HepG2 (cell line): ENCODE measurements at regions not wholly inside any gene's neighbourhood (a gene's known extent, or its start where the extent isn't known, plus 50 kb on each side); places are given as distances from the start of the nearest gene placed in this dataset.

Source experiments
- ASH2L ChIP-seq: fragments of 300-600, 200-600 bp; sonication (generic); IDR thresholded peaks from 2 replicates; pipeline ENCODE4 v1.7.0; 2017; ENCODE audit warnings: low read depth, mild to moderate bottlenecking, moderate library complexity, mixed read lengths, low read length; ENCODE audit not compliant: insufficient read length
- CCAR2 ChIP-seq: fragments of 200-400 bp; formaldehyde crosslinking; optimal IDR thresholded peaks from 2 replicates; pipeline ENCODE3; 2018; ENCODE audit warnings: low read depth, mild to moderate bottlenecking, low read length, moderate library complexity
- CCDC6 ChIP-seq: sonication (generic); formaldehyde crosslinking; IDR thresholded peaks from 2 replicates; pipeline ENCODE4 v1.8.1; 2022; ENCODE audit warnings: mild to moderate bottlenecking, missing genetic modification reagents, moderate library complexity
- FOXJ3 ChIP-seq: sonication (generic); formaldehyde crosslinking; IDR thresholded peaks from 2 replicates; pipeline ENCODE4 v1.4.0; 2020; ENCODE audit warnings: missing genetic modification reagents, mild to moderate bottlenecking, borderline replicate concordance
- MZF1 ChIP-seq: sonication (generic); formaldehyde crosslinking; IDR thresholded peaks from 2 replicates; pipeline ENCODE4 v1.8.1; 2023; ENCODE audit warnings: mild to moderate bottlenecking, missing genetic modification reagents, borderline replicate concordance
- NFE2L1 ChIP-seq: sonication (generic); formaldehyde crosslinking; IDR thresholded peaks from 2 replicates; pipeline ENCODE4 v1.4.0; 2020; ENCODE audit warnings: missing genetic modification reagents, mild to moderate bottlenecking, borderline replicate concordance
- NFKBIZ ChIP-seq: IDR thresholded peaks from 2 replicates; pipeline ENCODE4 v1.6.1; 2018; ENCODE audit warnings: missing genetic modification reagents, missing compliant biosample characterization
- POLR2AphosphoS2 ChIP-seq: IDR thresholded peaks from 2 replicates; pipeline ENCODE4 v1.6.1; 2011; ENCODE audit warnings: low read depth, low read length, improper control_type of control experiment
- RXRB ChIP-seq: IDR thresholded peaks from 2 replicates; pipeline ENCODE4 v1.6.1; 2016; ENCODE audit warnings: borderline replicate concordance, missing genetic modification reagents, missing compliant biosample characterization
- SP5 ChIP-seq: IDR thresholded peaks from 2 replicates; pipeline ENCODE4 v1.6.1; 2016; ENCODE audit warnings: low read depth, borderline replicate concordance
- XBP1 ChIP-seq: sonication (generic); formaldehyde crosslinking; IDR thresholded peaks from 2 replicates; pipeline ENCODE4 v1.5.0; 2020; ENCODE audit warnings: missing genetic modification reagents
- ZBTB20 ChIP-seq: sonication (generic); formaldehyde crosslinking; IDR thresholded peaks from 2 replicates; pipeline ENCODE4 v1.8.1; 2023; ENCODE audit warnings: missing genetic modification reagents, low read depth, mild to moderate bottlenecking, borderline replicate concordance
- ZNF30 ChIP-seq: sonication (generic); formaldehyde crosslinking; IDR thresholded peaks from 2 replicates; pipeline ENCODE4 v1.5.0; 2020; ENCODE audit warnings: mild to moderate bottlenecking, missing genetic modification reagents
- ZNF382 ChIP-seq: sonication (generic); formaldehyde crosslinking; IDR thresholded peaks from 2 replicates; pipeline ENCODE4 v1.5.0; 2020; ENCODE audit warnings: missing genetic modification reagents, mild to moderate bottlenecking, borderline replicate concordance
- ZNF556 ChIP-seq: sonication (generic); formaldehyde crosslinking; IDR thresholded peaks from 2 replicates; pipeline ENCODE4 v1.4.0; 2020; ENCODE audit warnings: mild to moderate bottlenecking, missing genetic modification reagents, borderline replicate concordance
- ZNF607 ChIP-seq: sonication (generic); formaldehyde crosslinking; IDR thresholded peaks from 2 replicates; pipeline ENCODE4 v1.5.1; 2020; ENCODE audit warnings: missing genetic modification reagents, mild to moderate bottlenecking, borderline replicate concordance
- ZSCAN31 ChIP-seq: sonication (generic); formaldehyde crosslinking; IDR thresholded peaks from 2 replicates; pipeline ENCODE4 v1.5.0; 2020; ENCODE audit warnings: low read depth, mild to moderate bottlenecking, missing genetic modification reagents
- TF ChIP-seq, protein P1 (sequence below): IDR thresholded peaks from 2 replicates; pipeline ENCODE4 v1.6.1; 2016; ENCODE audit warnings: low read depth, missing genetic modification reagents, missing compliant biosample characterization
- TF ChIP-seq, protein P2 (sequence below): sonication (generic); formaldehyde crosslinking; IDR thresholded peaks from 2 replicates; pipeline ENCODE4 v1.4.0; 2020; ENCODE audit warnings: mild to moderate bottlenecking, missing genetic modification reagents
- TF ChIP-seq, protein P3 (sequence below): sonication (generic); formaldehyde crosslinking; IDR thresholded peaks from 2 replicates; pipeline ENCODE4 v1.4.0; 2020; ENCODE audit warnings: missing genetic modification reagents, borderline replicate concordance

DNA sequence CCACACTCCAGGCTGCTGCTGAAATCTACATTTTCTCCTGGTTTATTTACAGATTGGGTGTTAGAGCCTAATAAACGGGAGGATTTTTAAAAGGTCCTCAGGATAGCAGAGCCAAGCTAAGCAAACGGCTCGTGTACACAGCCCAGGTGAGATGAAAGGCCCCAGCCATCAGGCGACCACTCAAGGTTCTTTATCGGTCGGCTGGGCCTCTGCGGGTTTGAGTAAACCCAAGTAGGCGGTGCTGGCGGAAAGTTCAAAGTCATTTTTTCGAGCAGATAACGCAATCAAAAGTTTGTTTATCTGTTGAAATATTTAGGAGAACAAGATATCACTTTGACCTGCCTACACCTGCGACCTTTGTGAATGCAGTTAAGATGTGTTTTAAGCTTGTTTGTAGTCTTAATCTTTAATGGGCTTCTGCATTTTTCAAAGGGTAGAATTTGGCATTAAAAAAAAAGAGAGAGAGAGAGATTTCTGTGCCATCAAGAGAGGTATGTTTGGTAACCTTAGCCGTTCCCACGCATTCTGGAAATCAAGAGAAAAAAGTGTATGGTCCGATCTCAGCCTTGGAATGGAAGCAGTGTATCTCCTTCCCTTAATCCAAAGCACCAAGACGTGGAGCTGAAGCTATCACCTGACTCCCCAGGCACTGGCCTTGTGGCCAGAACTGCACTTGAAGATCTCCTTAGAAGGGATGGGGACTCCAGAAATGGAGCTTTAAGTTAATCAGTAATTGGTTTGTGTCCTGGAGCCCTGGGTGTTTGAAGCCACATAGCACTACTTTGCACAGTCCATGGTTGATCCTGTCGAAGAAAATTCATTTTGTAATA, 301.7 kb upstream of the IRX5 start (continued):
- TF ChIP-seq, protein P1, sequence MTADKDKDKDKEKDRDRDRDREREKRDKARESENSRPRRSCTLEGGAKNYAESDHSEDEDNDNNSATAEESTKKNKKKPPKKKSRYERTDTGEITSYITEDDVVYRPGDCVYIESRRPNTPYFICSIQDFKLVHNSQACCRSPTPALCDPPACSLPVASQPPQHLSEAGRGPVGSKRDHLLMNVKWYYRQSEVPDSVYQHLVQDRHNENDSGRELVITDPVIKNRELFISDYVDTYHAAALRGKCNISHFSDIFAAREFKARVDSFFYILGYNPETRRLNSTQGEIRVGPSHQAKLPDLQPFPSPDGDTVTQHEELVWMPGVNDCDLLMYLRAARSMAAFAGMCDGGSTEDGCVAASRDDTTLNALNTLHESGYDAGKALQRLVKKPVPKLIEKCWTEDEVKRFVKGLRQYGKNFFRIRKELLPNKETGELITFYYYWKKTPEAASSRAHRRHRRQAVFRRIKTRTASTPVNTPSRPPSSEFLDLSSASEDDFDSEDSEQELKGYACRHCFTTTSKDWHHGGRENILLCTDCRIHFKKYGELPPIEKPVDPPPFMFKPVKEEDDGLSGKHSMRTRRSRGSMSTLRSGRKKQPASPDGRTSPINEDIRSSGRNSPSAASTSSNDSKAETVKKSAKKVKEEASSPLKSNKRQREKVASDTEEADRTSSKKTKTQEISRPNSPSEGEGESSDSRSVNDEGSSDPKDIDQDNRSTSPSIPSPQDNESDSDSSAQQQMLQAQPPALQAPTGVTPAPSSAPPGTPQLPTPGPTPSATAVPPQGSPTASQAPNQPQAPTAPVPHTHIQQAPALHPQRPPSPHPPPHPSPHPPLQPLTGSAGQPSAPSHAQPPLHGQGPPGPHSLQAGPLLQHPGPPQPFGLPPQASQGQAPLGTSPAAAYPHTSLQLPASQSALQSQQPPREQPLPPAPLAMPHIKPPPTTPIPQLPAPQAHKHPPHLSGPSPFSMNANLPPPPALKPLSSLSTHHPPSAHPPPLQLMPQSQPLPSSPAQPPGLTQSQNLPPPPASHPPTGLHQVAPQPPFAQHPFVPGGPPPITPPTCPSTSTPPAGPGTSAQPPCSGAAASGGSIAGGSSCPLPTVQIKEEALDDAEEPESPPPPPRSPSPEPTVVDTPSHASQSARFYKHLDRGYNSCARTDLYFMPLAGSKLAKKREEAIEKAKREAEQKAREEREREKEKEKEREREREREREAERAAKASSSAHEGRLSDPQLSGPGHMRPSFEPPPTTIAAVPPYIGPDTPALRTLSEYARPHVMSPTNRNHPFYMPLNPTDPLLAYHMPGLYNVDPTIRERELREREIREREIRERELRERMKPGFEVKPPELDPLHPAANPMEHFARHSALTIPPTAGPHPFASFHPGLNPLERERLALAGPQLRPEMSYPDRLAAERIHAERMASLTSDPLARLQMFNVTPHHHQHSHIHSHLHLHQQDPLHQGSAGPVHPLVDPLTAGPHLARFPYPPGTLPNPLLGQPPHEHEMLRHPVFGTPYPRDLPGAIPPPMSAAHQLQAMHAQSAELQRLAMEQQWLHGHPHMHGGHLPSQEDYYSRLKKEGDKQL (CRISPR knock-in tag), result peak; percentile 100
- TF ChIP-seq ZNF30 (CRISPR knock-in tag), result no peak
- TF ChIP-seq ASH2L, result peak; percentile 64
- no peak for TF ChIP-seq ZBTB20 (CRISPR knock-in tag)
- no peak for TF ChIP-seq XBP1 (CRISPR knock-in tag)
- TF ChIP-seq MZF1, result no peak
- no peak for TF ChIP-seq POLR2AphosphoS2
- TF ChIP-seq, protein P2, sequence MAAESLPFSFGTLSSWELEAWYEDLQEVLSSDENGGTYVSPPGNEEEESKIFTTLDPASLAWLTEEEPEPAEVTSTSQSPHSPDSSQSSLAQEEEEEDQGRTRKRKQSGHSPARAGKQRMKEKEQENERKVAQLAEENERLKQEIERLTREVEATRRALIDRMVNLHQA (CRISPR knock-in tag), result no peak
- no peak for TF ChIP-seq NFE2L1 (CRISPR knock-in tag)
- TF ChIP-seq CCDC6 (CRISPR knock-in tag), result no peak
- peak; percentile 98 for TF ChIP-seq FOXJ3 (CRISPR knock-in tag)
- TF ChIP-seq, protein P3, sequence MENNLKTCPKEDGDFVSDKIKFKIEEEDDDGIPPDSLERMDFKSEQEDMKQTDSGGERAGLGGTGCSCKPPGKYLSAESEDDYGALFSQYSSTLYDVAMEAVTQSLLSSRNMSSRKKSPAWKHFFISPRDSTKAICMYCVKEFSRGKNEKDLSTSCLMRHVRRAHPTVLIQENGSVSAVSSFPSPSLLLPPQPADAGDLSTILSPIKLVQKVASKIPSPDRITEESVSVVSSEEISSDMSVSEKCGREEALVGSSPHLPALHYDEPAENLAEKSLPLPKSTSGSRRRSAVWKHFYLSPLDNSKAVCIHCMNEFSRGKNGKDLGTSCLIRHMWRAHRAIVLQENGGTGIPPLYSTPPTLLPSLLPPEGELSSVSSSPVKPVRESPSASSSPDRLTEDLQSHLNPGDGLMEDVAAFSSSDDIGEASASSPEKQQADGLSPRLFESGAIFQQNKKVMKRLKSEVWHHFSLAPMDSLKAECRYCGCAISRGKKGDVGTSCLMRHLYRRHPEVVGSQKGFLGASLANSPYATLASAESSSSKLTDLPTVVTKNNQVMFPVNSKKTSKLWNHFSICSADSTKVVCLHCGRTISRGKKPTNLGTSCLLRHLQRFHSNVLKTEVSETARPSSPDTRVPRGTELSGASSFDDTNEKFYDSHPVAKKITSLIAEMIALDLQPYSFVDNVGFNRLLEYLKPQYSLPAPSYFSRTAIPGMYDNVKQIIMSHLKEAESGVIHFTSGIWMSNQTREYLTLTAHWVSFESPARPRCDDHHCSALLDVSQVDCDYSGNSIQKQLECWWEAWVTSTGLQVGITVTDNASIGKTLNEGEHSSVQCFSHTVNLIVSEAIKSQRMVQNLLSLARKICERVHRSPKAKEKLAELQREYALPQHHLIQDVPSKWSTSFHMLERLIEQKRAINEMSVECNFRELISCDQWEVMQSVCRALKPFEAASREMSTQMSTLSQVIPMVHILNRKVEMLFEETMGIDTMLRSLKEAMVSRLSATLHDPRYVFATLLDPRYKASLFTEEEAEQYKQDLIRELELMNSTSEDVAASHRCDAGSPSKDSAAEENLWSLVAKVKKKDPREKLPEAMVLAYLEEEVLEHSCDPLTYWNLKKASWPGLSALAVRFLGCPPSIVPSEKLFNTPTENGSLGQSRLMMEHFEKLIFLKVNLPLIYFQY (CRISPR knock-in tag), result peak; percentile 86
- TF ChIP-seq CCAR2, result no peak
- no peak for TF ChIP-seq ZSCAN31 (CRISPR knock-in tag)
- peak; percentile 88 for TF ChIP-seq RXRB (CRISPR knock-in tag)
- TF ChIP-seq ZNF382 (CRISPR knock-in tag), result no peak
- peak; percentile 50; the same call in 1 of the 2 replicates for TF ChIP-seq ZNF556 (CRISPR knock-in tag)
- TF ChIP-seq SP5 (CRISPR knock-in tag), result peak; percentile 100
- TF ChIP-seq NFKBIZ (CRISPR knock-in tag), result peak; percentile 89; the same call in 1 of the 2 replicates
- TF ChIP-seq ZNF607 (CRISPR knock-in tag), result peak; percentile 59; the same call in 1 of the 2 replicates
